H9 (cell line): ENCODE measurements at regions not wholly inside any gene's neighbourhood (a gene's known extent, or its start where the extent isn't known, plus 50 kb on each side); places are given as distances from the start of the nearest gene placed in this dataset.

Experiments used
- DNase-seq: peaks from one replicate; pipeline ENCODE4 v3.0.0-alpha.2; 2017
- H2AFZ ChIP-seq: one replicate; pipeline ENCODE4 v1.6.1; 2013; ENCODE audit warnings: mild to moderate bottlenecking, low read length, control low read depth, moderate library complexity
- H2AK5ac ChIP-seq: 2 replicates; pipeline ENCODE4 v1.6.1; 2013; ENCODE audit warnings: low read length, control low read depth, mixed read lengths; ENCODE audit not compliant: insufficient read length
- H2BK120ac ChIP-seq: one replicate; pipeline ENCODE4 v1.6.1; 2013; ENCODE audit warnings: low read depth, mild to moderate bottlenecking, low read length, control low read depth, inconsistent platforms; ENCODE audit not compliant: poor library complexity, severe bottlenecking
- H2BK12ac ChIP-seq: 2 replicates; pipeline ENCODE4 v1.6.1; 2013; ENCODE audit warnings: low read length, control low read depth, mixed read lengths, low read depth; ENCODE audit not compliant: insufficient read length
- H2BK15ac ChIP-seq: 2 replicates; pipeline ENCODE4 v1.6.1; 2013; ENCODE audit warnings: low read depth, low read length, control low read depth
- H2BK20ac ChIP-seq: one replicate; pipeline ENCODE4 v1.6.1; 2013; ENCODE audit warnings: low read depth, mild to moderate bottlenecking, low read length, control low read depth, inconsistent platforms; ENCODE audit not compliant: poor library complexity, severe bottlenecking
- H2BK5ac ChIP-seq: 2 replicates; pipeline ENCODE4 v1.6.1; 2013; ENCODE audit warnings: low read length, control low read depth, mixed read lengths; ENCODE audit not compliant: insufficient read length
- H3K14ac ChIP-seq: 2 replicates; pipeline ENCODE4 v1.6.1; 2013; ENCODE audit warnings: low read length, control low read depth; ENCODE audit not compliant: insufficient read depth
- H3K18ac ChIP-seq: 2 replicates; pipeline ENCODE4 v1.6.1; 2013; ENCODE audit warnings: low read depth, mild to moderate bottlenecking, mixed read lengths, low read length, control low read depth; ENCODE audit not compliant: insufficient read length
- H3K23ac ChIP-seq: 2 replicates; pipeline ENCODE4 v1.6.1; 2013; ENCODE audit warnings: low read length, control low read depth, mixed read lengths, low read depth; ENCODE audit not compliant: insufficient read length
- H3K23me2 ChIP-seq: 2 replicates; pipeline ENCODE4 v1.6.1; 2013; ENCODE audit warnings: low read depth, mild to moderate bottlenecking, mixed read lengths, low read length, control low read depth; ENCODE audit not compliant: insufficient read length, poor library complexity, severe bottlenecking
- H3K27ac ChIP-seq: 2 replicates; pipeline ENCODE4 v1.5.1; 2013; ENCODE audit warnings: low read length, control low read depth, mixed read lengths, low read depth; ENCODE audit not compliant: insufficient read length
- H3K27me3 ChIP-seq: 2 replicates; pipeline ENCODE4 v1.6.1; 2013; ENCODE audit warnings: low read length, control low read depth, inconsistent platforms; ENCODE audit not compliant: insufficient read depth
- H3K4ac ChIP-seq: 2 replicates; pipeline ENCODE4 v1.6.1; 2013; ENCODE audit warnings: low read depth, mild to moderate bottlenecking, control low read depth, inconsistent platforms, low read length, moderate library complexity
- H3K4me1 ChIP-seq: 2 replicates; pipeline ENCODE4 v1.6.1; 2013; ENCODE audit warnings: low read length, control low read depth, inconsistent platforms; ENCODE audit not compliant: insufficient read depth
- H3K4me2 ChIP-seq: 2 replicates; pipeline ENCODE4 v1.6.1; 2013; ENCODE audit warnings: low read length, control low read depth, mixed read lengths; ENCODE audit not compliant: insufficient read length, insufficient read depth
- H3K56ac ChIP-seq: 2 replicates; pipeline ENCODE4 v1.6.1; 2013; ENCODE audit warnings: low read depth, mild to moderate bottlenecking, mixed read lengths, low read length, control low read depth; ENCODE audit not compliant: insufficient read length
- H3K79me1 ChIP-seq: 2 replicates; pipeline ENCODE4 v1.6.1; 2013; ENCODE audit warnings: low read depth, mild to moderate bottlenecking, moderate library complexity, low read length, control low read depth, inconsistent platforms; ENCODE audit not compliant: insufficient read depth, poor library complexity, severe bottlenecking
- H3K79me2 ChIP-seq: 2 replicates; pipeline ENCODE4 v1.6.1; 2013; ENCODE audit warnings: low read length, control low read depth, inconsistent platforms; ENCODE audit not compliant: insufficient read depth
- H3K9ac ChIP-seq: 2 replicates; pipeline ENCODE4 v1.6.1; 2013; ENCODE audit warnings: low read length, control low read depth, mixed read lengths; ENCODE audit not compliant: insufficient read length; ENCODE audit errors: extremely low read depth
- H3K9me3 ChIP-seq: one replicate; pipeline ENCODE4 v1.6.1; 2013; ENCODE audit warnings: low read depth, low read length, inconsistent platforms; ENCODE audit not compliant: control insufficient read depth
- H3T11ph ChIP-seq: one replicate; pipeline ENCODE4 v1.6.1; 2013; ENCODE audit warnings: mild to moderate bottlenecking, low read length, control low read depth, inconsistent platforms
- H4K20me1 ChIP-seq: one replicate; pipeline ENCODE4 v1.6.1; 2013; ENCODE audit not compliant: control insufficient read depth, insufficient read length, insufficient read depth
- H4K5ac ChIP-seq: 2 replicates; pipeline ENCODE4 v1.6.1; 2013; ENCODE audit warnings: low read depth, mild to moderate bottlenecking, mixed read lengths, low read length, control low read depth; ENCODE audit not compliant: insufficient read length
- H4K8ac ChIP-seq: replicated peaks from 2 replicates; pipeline ENCODE4 v1.6.1; 2013; ENCODE audit warnings: low read length, control low read depth, mixed read lengths, low read depth; ENCODE audit not compliant: insufficient read length
- H4K91ac ChIP-seq: 2 replicates; pipeline ENCODE4 v1.6.1; 2013; ENCODE audit warnings: low read depth, mild to moderate bottlenecking, moderate library complexity, mixed read lengths, low read length, control low read depth; ENCODE audit not compliant: insufficient read length
- H3K27ac Mint-ChIP-seq, 3 experiments: 2 replicates in 2 of 3; 3 replicates in 1 of 3; pipeline ENCODE4 v1.8.0; 2020 to 2021; ENCODE audit warnings: mixed read lengths in 3 of 3, mild to moderate bottlenecking in 1 of 3, moderate library complexity in 1 of 3
- H3K27me3 Mint-ChIP-seq: 2 replicates; pipeline ENCODE4 v1.8.0; 2021; ENCODE audit warnings: low read depth, mild to moderate bottlenecking, moderate library complexity, mixed read lengths
- H3K36me3 Mint-ChIP-seq, 3 experiments: 2 replicates in 2 of 3; 3 replicates in 1 of 3; pipeline ENCODE4 v1.8.0; 2020 to 2021; ENCODE audit warnings: low read depth in 3 of 3, mixed read lengths in 3 of 3; ENCODE audit not compliant: insufficient read depth in 1 of 3
- H3K4me1 Mint-ChIP-seq, 2 experiments: 2 replicates each; pipeline ENCODE4 v1.8.0; 2020; ENCODE audit warnings: mixed read lengths in 2 of 2
- H3K4me3 Mint-ChIP-seq, 2 experiments: 2 replicates in 1 of 2; 3 replicates in 1 of 2; pipeline ENCODE4 v1.8.0; 2020 to 2021; ENCODE audit warnings: mild to moderate bottlenecking in 2 of 2, mixed read lengths in 2 of 2, moderate library complexity in 1 of 2
- H3K9me3 Mint-ChIP-seq, 2 experiments: 2 replicates in 1 of 2; 3 replicates in 1 of 2; pipeline ENCODE4 v1.8.0; 2020; ENCODE audit warnings: mild to moderate bottlenecking in 2 of 2, mixed read lengths in 2 of 2, moderate library complexity in 1 of 2
- CTCF ChIP-seq: fragments of 200-600 bp; sonication (generic); conservative IDR thresholded peaks from 3 replicates; pipeline ENCODE4 v1.8.0; 2021; ENCODE audit warnings: antibody characterized with exemption, mild to moderate bottlenecking
- WGBS: extraction: QIAGEN DNeasy Blood & Tissue Kit; methylation state at CpG from one replicate; pipeline ENCODE4 v1.1.7; 2013; ENCODE audit warnings: missing lambda C conversion rate, low lambda C conversion rate, mixed read lengths; ENCODE audit not compliant: insufficient read length; ENCODE audit errors: extremely low coverage; 5-methylcytosine and 5-hydroxymethylcytosine counted together

- Histone ChIP-seq H3K18ac (no peak overlapping the region), H2AFZ (no peak overlapping the region), H2BK15ac (no peak overlapping the region), H4K8ac (no peak overlapping the region), H3K27me3 (no peaks in the 10 kb centered on the region), H4K91ac (no peak overlapping the region), H3K79me2 (no peaks in the 10 kb centered on the region), H2BK5ac (no peak overlapping the region), H3K23me2 (no peaks in the 10 kb centered on the region), H3K27ac (no peak overlapping the region), H2BK120ac (no peak overlapping the region), H3K56ac (no peak overlapping the region), H3T11ph (no peak overlapping the region), H4K20me1 (no peaks in the 10 kb centered on the region), H3K14ac (no peak overlapping the region), H3K4me2 (no peak overlapping the region), H2AK5ac (no peak overlapping the region), H4K5ac (no peak overlapping the region), H2BK20ac (no peak overlapping the region), H3K79me1 (no peaks in the 10 kb centered on the region), H2BK12ac (no peak overlapping the region), H3K9ac (no peak overlapping the region), H3K4ac (no peak overlapping the region), H3K9me3 (peaks cover 56% of the 10 kb centered on the region), H3K23ac (no peak overlapping the region), H3K4me1 (no peaks in the 10 kb centered on the region)
- no peak for DNase-seq
- TF ChIP-seq CTCF, result no peak
- WGBS, result no CpG with 5 or more reads among the region's 5 CpGs
- no peak overlapping the region for H3K27ac Mint-ChIP-seq
- H3K36me3 Mint-ChIP-seq, result peaks cover 3 to 12% (median 10%) of the 10 kb centered on the region in 3 experiments; a peak in 6 of 7 replicates
- H3K9me3 Mint-ChIP-seq, result peaks cover 81 to 87% of the 10 kb centered on the region in 2 experiments
- peaks cover 6% of the 10 kb centered on the region for H3K27me3 Mint-ChIP-seq
- H3K4me3 Mint-ChIP-seq, result no peak overlapping the region
- no peaks in the 10 kb centered on the region for H3K4me1 Mint-ChIP-seq
Observed at GRCh38 chr17:27217631-27218030, 76.3 kb upstream of the WSB1 start.
